Transverse colon (tissue), 4 donors: ENCODE measurements at regions not wholly inside any gene's neighbourhood (a gene's known extent, or its start where the extent isn't known, plus 50 kb on each side); places are given as distances from the start of the nearest gene placed in this dataset.

ENCODE experiments used
- CTCF ChIP-seq, 5 experiments: fragments of 200-600 bp in 3 of 5; fragments of 450-650 bp in 2 of 5; sonication (generic) in 3 of 5; IDR thresholded peaks; 1 replicate in 2 of 5; 2 replicates in 3 of 5; pipeline ENCODE4 v1.5.1; 2016 to 2017; ENCODE audit warnings: antibody characterized with exemption in 5 of 5, inconsistent platforms in 3 of 5, mild to moderate bottlenecking in 2 of 5, moderate library complexity in 1 of 5
- POLR2A ChIP-seq: fragments of 450-650 bp; IDR thresholded peaks from one replicate; pipeline ENCODE4 v1.6.1; 2016; ENCODE audit warnings: antibody characterized with exemption, mild to moderate bottlenecking, moderate library complexity
- POLR2AphosphoS5 ChIP-seq, 3 donors: sonication (generic); formaldehyde crosslinking; IDR thresholded peaks; one replicate each; pipeline ENCODE4 v1.6.1; 2016; ENCODE audit warnings: antibody characterized with exemption in 3 of 3

GRCh38 chr13:81350056-81350455 is 1009.1 kb upstream of the SPRY2 start:
- TF ChIP-seq CTCF (IDR thresholded peaks at IDR 0.05) = no peak
- no peak for TF ChIP-seq POLR2AphosphoS5 (IDR thresholded peaks at IDR 0.05)
- TF ChIP-seq POLR2A = no peak
